ENCODE measurements at regions not wholly inside any gene's neighbourhood (a gene's known extent, or its start where the extent isn't known, plus 50 kb on each side); places are given as distances from the start of the nearest gene placed in this dataset.

GRCh38 chr18:37702841-37703240 lies 137.2 kb upstream of the CELF4 start:
- intact Hi-C loops (cut with micrococcal nuclease; ENCODE audit: unreplicated experiment): no loop called here
- H3K4me1 ChIP-seq (ENCODE audit: insufficient read depth, low read length, poor library complexity, severe bottlenecking): peaks cover 7% of the 10 kb centered on the region
- H4K20me1 ChIP-seq (ENCODE audit: insufficient read depth, low read length): no peaks in the 10 kb centered on the region
- ChIA-PET POLR2A (no interaction called here), CTCF (ENCODE audit: unreplicated experiment) (no interaction called here)
- H3K79me2 ChIP-seq (ENCODE audit: insufficient read depth, low read depth, low read length): no peaks in the 10 kb centered on the region
- DNase-seq (ENCODE audit: low spot score): no peak
- no peaks in the 10 kb centered on the region for H3K36me3 ChIP-seq (ENCODE audit: insufficient read depth, low read length)
- BruUV-seq (replicated peaks): no TSS peak
- H3K4me2 ChIP-seq (ENCODE audit: low read length): no peak overlapping the region
- no peak for TF ChIP-seq EZH2phosphoT487 (IDR thresholded peaks at IDR 0.05; ENCODE audit: borderline replicate concordance, low read depth, low read length)
- TF ChIP-seq CTCF (conservative IDR thresholded peaks at IDR 0.05; ENCODE audit: low read length): no peak
- H3K9me3 ChIP-seq (ENCODE audit: low read length): no peaks in the 10 kb centered on the region
- no peak overlapping the region for H3K4me3 ChIP-seq (ENCODE audit: low read depth, low read length, poor library complexity, severe bottlenecking)
- H3K27ac ChIP-seq (ENCODE audit: low read depth, low read length, poor library complexity, severe bottlenecking): no peak overlapping the region
- H2AFZ ChIP-seq (ENCODE audit: low read length): no peak overlapping the region
- H3K9me2 ChIP-seq (ENCODE audit: insufficient read depth, low read length): no peaks in the 10 kb centered on the region

GRCh38 chr18:37701967-37702366 lies 136.4 kb upstream of the CELF4 start:
- POLR2A ChIA-PET: no interaction called here

More at GRCh38 chr18:37701967-37702366, 136.4 kb upstream of the CELF4 start:
- Histone ChIP-seq H3K9me3 (ENCODE audit: low read length) (no peaks in the 10 kb centered on the region), H3K9me2 (ENCODE audit: insufficient read depth, low read length) (no peaks in the 10 kb centered on the region), H3K4me3 (ENCODE audit: low read depth, low read length, poor library complexity, severe bottlenecking) (no peak overlapping the region), H2AFZ (ENCODE audit: low read length) (no peak overlapping the region), H3K4me2 (ENCODE audit: low read length) (no peak overlapping the region; the same call in 1 of the 2 replicates), H4K20me1 (ENCODE audit: insufficient read depth, low read length) (no peaks in the 10 kb centered on the region), H3K36me3 (ENCODE audit: insufficient read depth, low read length) (no peaks in the 10 kb centered on the region), H3K27ac (ENCODE audit: low read depth, low read length, poor library complexity, severe bottlenecking) (no peak overlapping the region), H3K79me2 (ENCODE audit: insufficient read depth, low read depth, low read length) (no peaks in the 10 kb centered on the region), H3K4me1 (ENCODE audit: insufficient read depth, low read length, poor library complexity, severe bottlenecking) (peaks cover 7% of the 10 kb centered on the region)
- CTCF ChIA-PET (ENCODE audit: unreplicated experiment): no interaction called here
- TF ChIP-seq CTCF (conservative IDR thresholded peaks at IDR 0.05; ENCODE audit: low read length) (no peak), EZH2phosphoT487 (IDR thresholded peaks at IDR 0.05; ENCODE audit: borderline replicate concordance, low read depth, low read length) (no peak)
- DNase-seq (ENCODE audit: low spot score): peak; percentile 23
- BruUV-seq (replicated peaks): no TSS peak
- intact Hi-C loops (cut with micrococcal nuclease; ENCODE audit: unreplicated experiment): no loop called here
